D721Med (cell line): ENCODE measurements at regions not wholly inside any gene's neighbourhood (a gene's known extent, or its start where the extent isn't known, plus 50 kb on each side); places are given as distances from the start of the nearest gene placed in this dataset.

ENCODE experiments used
- DNase-seq: peaks from one replicate; pipeline ENCODE4 v3.0.0; 2011; ENCODE audit warnings: low spot score; ENCODE audit not compliant: insufficient read length
- FAIRE-seq: peaks from 2 replicates; lab custom pipeline; 2011; peaks lifted over from hg19 to GRCh38; lab: Jason Lieb, UNC
- TF ChIP-seq, protein P1 (sequence below): IDR thresholded peaks from 2 replicates; pipeline ENCODE4 v1.5.1; 2012; ENCODE audit warnings: mild to moderate bottlenecking, control low read depth; ENCODE audit not compliant: insufficient read depth; ENCODE audit errors: missing control alignments

- FAIRE-seq, result no peak
- no peak for DNase-seq
- TF ChIP-seq, protein P1, sequence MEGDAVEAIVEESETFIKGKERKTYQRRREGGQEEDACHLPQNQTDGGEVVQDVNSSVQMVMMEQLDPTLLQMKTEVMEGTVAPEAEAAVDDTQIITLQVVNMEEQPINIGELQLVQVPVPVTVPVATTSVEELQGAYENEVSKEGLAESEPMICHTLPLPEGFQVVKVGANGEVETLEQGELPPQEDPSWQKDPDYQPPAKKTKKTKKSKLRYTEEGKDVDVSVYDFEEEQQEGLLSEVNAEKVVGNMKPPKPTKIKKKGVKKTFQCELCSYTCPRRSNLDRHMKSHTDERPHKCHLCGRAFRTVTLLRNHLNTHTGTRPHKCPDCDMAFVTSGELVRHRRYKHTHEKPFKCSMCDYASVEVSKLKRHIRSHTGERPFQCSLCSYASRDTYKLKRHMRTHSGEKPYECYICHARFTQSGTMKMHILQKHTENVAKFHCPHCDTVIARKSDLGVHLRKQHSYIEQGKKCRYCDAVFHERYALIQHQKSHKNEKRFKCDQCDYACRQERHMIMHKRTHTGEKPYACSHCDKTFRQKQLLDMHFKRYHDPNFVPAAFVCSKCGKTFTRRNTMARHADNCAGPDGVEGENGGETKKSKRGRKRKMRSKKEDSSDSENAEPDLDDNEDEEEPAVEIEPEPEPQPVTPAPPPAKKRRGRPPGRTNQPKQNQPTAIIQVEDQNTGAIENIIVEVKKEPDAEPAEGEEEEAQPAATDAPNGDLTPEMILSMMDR, result no peak
These were observed 136.5 kb downstream of the CYSLTR2 start for GRCh38 chr13:48790199-48790598.

- FAIRE-seq (no peak), DNase-seq (no peak)
These were observed 137.2 kb downstream of the CYSLTR2 start for GRCh38 chr13:48790966-48791365.

DNA sequence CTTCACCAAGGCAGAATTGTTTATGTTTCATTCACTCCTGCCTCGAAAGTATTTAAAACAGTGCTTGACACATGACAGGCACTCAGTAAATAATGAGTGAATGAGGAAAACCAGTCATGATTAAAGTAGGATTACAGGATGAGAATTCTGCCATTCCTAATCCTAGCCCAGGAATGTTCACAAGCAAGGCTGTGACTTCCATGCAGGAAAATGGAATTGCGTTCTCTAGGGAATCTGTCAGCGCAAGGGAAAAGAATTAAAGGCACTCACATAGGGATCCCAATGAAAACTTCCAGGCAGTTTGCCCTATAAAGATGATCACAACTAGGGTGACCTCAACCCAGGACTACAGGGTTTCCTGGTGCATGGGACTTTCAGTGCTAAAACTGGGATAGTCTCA, 143.4 kb downstream of the CYSLTR2 start:
- DNase-seq (no peak), FAIRE-seq (no peak)
- TF ChIP-seq, protein P1, result no peak

More at GRCh38 chr13:48790966-48791365, 137.2 kb downstream of the CYSLTR2 start:
- TF ChIP-seq, protein P1, result no peak

GRCh38 chr13:48797761-48798160, 144.0 kb downstream of the CYSLTR2 start:
- no peak for FAIRE-seq
- no peak for DNase-seq
- TF ChIP-seq, protein P1, result no peak

- FAIRE-seq (no peak), DNase-seq (no peak)
- TF ChIP-seq, protein P1, result no peak
These were observed 144.5 kb downstream of the CYSLTR2 start for GRCh38 chr13:48798180-48798579.

DNA sequence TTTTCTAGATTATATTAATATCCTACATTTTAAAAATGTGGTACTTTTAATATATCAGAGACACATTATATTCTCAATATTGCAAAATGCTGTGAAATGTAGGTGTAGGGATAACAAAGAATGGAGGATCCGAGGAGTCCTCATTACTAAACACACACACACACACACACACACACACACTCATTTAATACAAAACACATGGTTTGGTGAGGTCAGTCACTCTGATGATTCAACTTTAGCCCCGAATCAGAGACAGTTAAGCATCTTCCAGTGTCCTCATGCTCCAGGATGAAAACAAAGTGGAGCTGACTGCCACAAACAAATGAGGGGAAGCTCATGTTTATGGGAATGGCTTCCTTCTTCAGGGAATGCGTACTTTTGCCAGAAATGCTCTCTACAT, 147.5 kb downstream of the CYSLTR2 start:
- FAIRE-seq (no peak), DNase-seq (no peak)
- TF ChIP-seq, protein P1, result no peak

DNA sequence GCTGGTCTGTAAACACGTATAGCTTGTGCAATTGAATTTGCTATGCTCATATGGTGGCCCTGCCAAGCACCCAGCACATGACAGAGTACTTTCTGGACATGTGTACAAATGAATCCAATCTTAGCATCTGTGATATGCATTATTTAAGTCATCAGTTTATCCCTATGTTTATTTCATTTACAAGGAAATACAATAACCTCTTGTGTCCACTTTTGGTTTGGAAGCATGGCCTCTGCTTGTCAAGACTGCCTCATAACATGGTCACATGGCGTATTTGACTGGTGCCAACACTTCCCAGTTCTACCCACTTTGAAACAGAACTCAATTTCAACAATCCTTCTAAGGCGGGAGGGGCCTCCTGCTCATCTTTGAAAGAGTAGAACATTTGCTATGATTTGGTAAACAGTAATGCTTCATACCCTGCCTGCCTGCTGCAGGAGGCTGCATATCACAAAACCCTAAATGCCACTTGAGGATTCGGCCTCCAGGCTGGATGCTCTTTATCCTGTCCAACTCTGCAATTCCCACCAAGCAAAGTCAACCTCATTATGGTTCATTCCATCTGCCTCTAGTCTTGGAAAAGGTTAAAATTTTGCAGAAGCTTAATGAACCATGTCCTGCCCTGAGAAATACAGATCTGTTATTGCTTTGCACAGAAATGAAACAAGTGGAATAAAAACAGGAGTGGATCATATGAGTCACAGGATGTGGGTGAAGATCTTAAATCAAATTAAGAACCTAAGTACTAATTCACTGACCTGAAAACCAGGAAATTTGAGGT, 151.3 kb downstream of the CYSLTR2 start:
- DNase-seq, result no peak
- FAIRE-seq, result no peak
- TF ChIP-seq, protein P1, result no peak
